OCI-LY1 (cell line): ENCODE measurements at regions not wholly inside any gene's neighbourhood (a gene's known extent, or its start where the extent isn't known, plus 50 kb on each side); places are given as distances from the start of the nearest gene placed in this dataset.

Source experiments
- H2AFZ ChIP-seq: fragments of 200-600 bp; sonication (generic), shearing (Covaris generic); 2 replicates; pipeline ENCODE4 v1.6.0; 2014; ENCODE audit warnings: antibody characterized with exemption, mild to moderate bottlenecking, low read length
- H3F3A ChIP-seq: fragments of 200-600 bp; sonication (generic), shearing (Covaris generic); 2 replicates; pipeline ENCODE4 v1.6.0; 2014; ENCODE audit warnings: mild to moderate bottlenecking, antibody characterized with exemption, low read length, moderate library complexity; ENCODE audit not compliant: insufficient read depth
- H3K27ac ChIP-seq: fragments of 200-600 bp; sonication (generic); 2 replicates; pipeline ENCODE4 v1.5.1; 2014; ENCODE audit warnings: low read length, mixed run types, mild to moderate bottlenecking, low read depth; ENCODE audit not compliant: poor library complexity, severe bottlenecking
- H3K27me3 ChIP-seq: fragments of 200-600 bp; sonication (generic); 2 replicates; pipeline ENCODE4 v1.6.0; 2014; ENCODE audit warnings: antibody characterized with exemption, mild to moderate bottlenecking, low read length, moderate library complexity; ENCODE audit not compliant: insufficient read depth
- H3K36me3 ChIP-seq: fragments of 200-600 bp; sonication (generic); 2 replicates; pipeline ENCODE4 v1.6.1; 2014; ENCODE audit warnings: mild to moderate bottlenecking, antibody characterized with exemption, low read length, moderate library complexity, mixed read lengths; ENCODE audit not compliant: insufficient read depth
- H3K4me1 ChIP-seq: fragments of 200-600 bp; sonication (generic); 2 replicates; pipeline ENCODE4 v1.5.1; 2014; ENCODE audit warnings: mild to moderate bottlenecking, low read length, moderate library complexity; ENCODE audit not compliant: insufficient read depth, severe bottlenecking
- H3K4me2 ChIP-seq: fragments of 200-600 bp; sonication (generic), shearing (Covaris generic); 2 replicates; pipeline ENCODE4 v1.6.1; 2014; ENCODE audit warnings: low read length
- H3K4me3 ChIP-seq: fragments of 200-600 bp; sonication (generic); 2 replicates; pipeline ENCODE4 v1.5.1; 2014; ENCODE audit warnings: low read length, low read depth, mild to moderate bottlenecking, mixed read lengths; ENCODE audit not compliant: poor library complexity, severe bottlenecking
- H3K79me2 ChIP-seq: fragments of 200-600 bp; shearing (Covaris generic); 2 replicates; pipeline ENCODE4 v1.6.1; 2016; ENCODE audit warnings: mixed run types, low read length, mixed read lengths; ENCODE audit not compliant: insufficient read depth
- H3K9ac ChIP-seq: fragments of 200-600 bp; sonication (generic), shearing (Covaris generic); 2 replicates; pipeline ENCODE4 v1.6.1; 2014; ENCODE audit warnings: mild to moderate bottlenecking, low read length, mixed read lengths
- H3K9me2 ChIP-seq: fragments of 200-600 bp; sonication (generic), shearing (Covaris generic); 2 replicates; pipeline ENCODE4 v1.6.1; 2014; ENCODE audit warnings: low read depth, mild to moderate bottlenecking, low read length, mixed read lengths
- H3K9me3 ChIP-seq: fragments of 200-600 bp; shearing (Covaris generic); 2 replicates; pipeline ENCODE4 v1.6.1; 2014; ENCODE audit warnings: low read length, mixed read lengths
- H4K20me1 ChIP-seq: fragments of 200-600 bp; sonication (generic), shearing (Covaris generic); 2 replicates; pipeline ENCODE4 v1.6.0; 2016; ENCODE audit warnings: mild to moderate bottlenecking, low read length; ENCODE audit not compliant: insufficient read depth
- EZH2 ChIP-seq: fragments of 200-600 bp; sonication (generic), shearing (Covaris generic); IDR thresholded peaks from 2 replicates; pipeline ENCODE4 v1.8.0; 2017; ENCODE audit warnings: borderline replicate concordance, mixed run types, mild to moderate bottlenecking, antibody characterized with exemption, low read length, moderate library complexity, mixed read lengths
- TF ChIP-seq, protein P1 (sequence below): fragments of 200-600 bp; sonication (generic), shearing (Covaris generic); IDR thresholded peaks from 2 replicates; pipeline ENCODE4 v1.5.1; 2017; ENCODE audit warnings: mild to moderate bottlenecking, antibody characterized with exemption, low read length, moderate library complexity, mixed read lengths

DNA sequence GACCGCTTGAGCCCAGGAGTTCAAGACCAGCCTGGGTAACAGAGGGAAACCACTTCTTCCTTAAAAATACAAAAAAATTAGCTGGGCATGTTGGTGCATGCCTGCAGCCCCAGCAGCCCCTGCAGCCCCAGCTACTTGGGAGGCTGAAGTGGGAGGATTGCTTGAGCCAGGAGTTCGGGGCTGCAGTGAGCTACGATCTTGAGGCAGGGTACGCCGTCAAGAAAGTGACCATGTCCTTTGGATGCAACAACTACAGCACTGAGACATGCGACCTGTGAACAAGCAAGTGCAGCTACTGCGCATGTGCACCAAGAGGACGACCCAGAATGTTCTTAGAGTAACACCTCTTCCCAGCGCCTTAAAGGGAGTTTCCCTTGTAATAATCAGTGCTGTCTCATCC lies 66.6 kb upstream of the ZNF479 start:
- Histone ChIP-seq H3K36me3 (no peaks in the 10 kb centered on the region), H3K4me3 (no peak overlapping the region), H3K4me2 (no peak overlapping the region), H3K9me3 (no peaks in the 10 kb centered on the region), H2AFZ (no peak overlapping the region), H3K27ac (no peak overlapping the region), H3K9me2 (no peaks in the 10 kb centered on the region), H3K4me1 (no peaks in the 10 kb centered on the region), H3F3A (no peaks in the 10 kb centered on the region), H3K9ac (no peak overlapping the region), H3K27me3 (no peaks in the 10 kb centered on the region), H4K20me1 (no peaks in the 10 kb centered on the region), H3K79me2 (no peaks in the 10 kb centered on the region)
- TF ChIP-seq, protein P1, sequence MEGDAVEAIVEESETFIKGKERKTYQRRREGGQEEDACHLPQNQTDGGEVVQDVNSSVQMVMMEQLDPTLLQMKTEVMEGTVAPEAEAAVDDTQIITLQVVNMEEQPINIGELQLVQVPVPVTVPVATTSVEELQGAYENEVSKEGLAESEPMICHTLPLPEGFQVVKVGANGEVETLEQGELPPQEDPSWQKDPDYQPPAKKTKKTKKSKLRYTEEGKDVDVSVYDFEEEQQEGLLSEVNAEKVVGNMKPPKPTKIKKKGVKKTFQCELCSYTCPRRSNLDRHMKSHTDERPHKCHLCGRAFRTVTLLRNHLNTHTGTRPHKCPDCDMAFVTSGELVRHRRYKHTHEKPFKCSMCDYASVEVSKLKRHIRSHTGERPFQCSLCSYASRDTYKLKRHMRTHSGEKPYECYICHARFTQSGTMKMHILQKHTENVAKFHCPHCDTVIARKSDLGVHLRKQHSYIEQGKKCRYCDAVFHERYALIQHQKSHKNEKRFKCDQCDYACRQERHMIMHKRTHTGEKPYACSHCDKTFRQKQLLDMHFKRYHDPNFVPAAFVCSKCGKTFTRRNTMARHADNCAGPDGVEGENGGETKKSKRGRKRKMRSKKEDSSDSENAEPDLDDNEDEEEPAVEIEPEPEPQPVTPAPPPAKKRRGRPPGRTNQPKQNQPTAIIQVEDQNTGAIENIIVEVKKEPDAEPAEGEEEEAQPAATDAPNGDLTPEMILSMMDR: no peak
- no peak for TF ChIP-seq EZH2

DNA sequence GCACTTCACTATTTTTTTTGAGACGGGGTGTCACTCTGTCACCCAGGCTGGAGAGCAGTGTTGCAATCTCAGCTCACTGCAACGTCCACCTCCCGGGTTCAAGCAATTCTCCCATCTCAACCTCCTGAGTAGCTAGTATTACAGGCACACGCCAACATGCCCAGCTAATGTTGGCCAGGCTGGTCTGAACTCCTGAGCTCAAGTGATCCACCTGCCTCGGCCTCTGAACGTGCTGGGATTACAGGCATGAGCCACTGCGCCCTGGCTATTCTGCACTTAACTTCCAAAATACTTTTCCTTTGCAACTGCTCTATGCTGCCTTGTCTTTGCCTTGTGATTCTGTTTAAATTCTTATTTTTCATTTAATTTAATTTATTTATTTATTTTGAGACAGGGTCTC lies 67.0 kb upstream of the ZNF479 start:
- no peaks in the 10 kb centered on the region for H3K27me3 ChIP-seq
- H3K4me2 ChIP-seq: no peak overlapping the region
- no peak overlapping the region for H2AFZ ChIP-seq
- no peaks in the 10 kb centered on the region for H3K9me2 ChIP-seq
- no peaks in the 10 kb centered on the region for H3K36me3 ChIP-seq
- H3F3A ChIP-seq: no peaks in the 10 kb centered on the region
- no peak overlapping the region for H3K27ac ChIP-seq
- TF ChIP-seq, protein P1: no peak
- TF ChIP-seq EZH2: no peak
- H3K4me1 ChIP-seq: no peaks in the 10 kb centered on the region
- no peaks in the 10 kb centered on the region for H3K9me3 ChIP-seq
- H3K9ac ChIP-seq: no peak overlapping the region
- no peaks in the 10 kb centered on the region for H4K20me1 ChIP-seq
- H3K4me3 ChIP-seq: no peak overlapping the region
- H3K79me2 ChIP-seq: no peaks in the 10 kb centered on the region

DNA sequence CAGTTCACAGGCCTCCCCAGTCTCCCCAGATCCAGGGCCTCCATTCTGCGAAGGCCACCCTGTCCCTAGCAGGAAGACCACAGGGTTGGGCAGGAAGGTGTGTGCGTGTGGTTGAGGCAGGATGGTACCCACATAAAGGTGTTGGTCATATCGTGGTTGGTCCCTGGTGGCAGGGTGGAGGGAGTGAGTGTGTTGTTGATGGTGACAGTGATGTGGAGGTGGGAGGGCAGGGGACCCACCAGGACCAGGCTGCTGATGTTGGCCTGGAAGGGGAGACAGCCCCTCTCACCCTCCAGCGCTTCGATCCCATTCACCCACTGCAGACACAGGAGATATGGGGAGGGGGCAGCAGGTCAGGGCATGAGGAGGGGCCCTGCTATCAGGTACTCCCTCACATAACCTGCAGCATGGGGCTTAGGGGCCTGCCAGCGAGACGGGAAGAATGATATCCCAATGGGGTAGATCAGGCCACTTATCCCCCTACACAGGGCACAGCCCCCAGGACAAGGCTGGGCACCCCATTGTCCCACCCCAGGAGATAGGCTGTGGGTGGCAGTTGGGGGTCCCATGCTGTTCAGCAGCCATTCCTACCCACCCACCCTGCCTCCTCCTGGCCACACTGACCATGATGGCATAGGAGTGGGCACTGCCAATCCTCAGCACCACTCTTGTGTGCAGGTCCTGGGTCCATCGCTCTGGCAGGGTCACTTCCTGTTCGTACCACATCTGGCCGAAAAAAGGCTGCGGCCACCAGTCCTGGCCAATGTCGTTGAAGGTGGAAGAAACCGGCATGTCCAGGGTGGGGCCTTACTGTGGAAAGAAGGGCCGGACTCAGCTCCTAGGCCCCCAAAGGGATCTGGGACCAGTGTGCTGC lies 69.0 kb upstream of the ZNF479 start:
- Histone ChIP-seq H3K9me3 (no peaks in the 10 kb centered on the region), H3K9ac (no peak overlapping the region), H3K4me3 (no peak overlapping the region), H3K36me3 (no peaks in the 10 kb centered on the region), H2AFZ (no peak overlapping the region), H3K27me3 (no peaks in the 10 kb centered on the region), H3K27ac (no peak overlapping the region), H3K79me2 (no peaks in the 10 kb centered on the region), H3K4me2 (no peak overlapping the region), H3K9me2 (no peaks in the 10 kb centered on the region), H4K20me1 (no peaks in the 10 kb centered on the region), H3F3A (no peaks in the 10 kb centered on the region), H3K4me1 (no peaks in the 10 kb centered on the region)
- no peak for TF ChIP-seq EZH2
- TF ChIP-seq, protein P1: no peak
